ENCODE measurements at regions not wholly inside any gene's neighbourhood (a gene's known extent, or its start where the extent isn't known, plus 50 kb on each side); places are given as distances from the start of the nearest gene placed in this dataset.

DNA sequence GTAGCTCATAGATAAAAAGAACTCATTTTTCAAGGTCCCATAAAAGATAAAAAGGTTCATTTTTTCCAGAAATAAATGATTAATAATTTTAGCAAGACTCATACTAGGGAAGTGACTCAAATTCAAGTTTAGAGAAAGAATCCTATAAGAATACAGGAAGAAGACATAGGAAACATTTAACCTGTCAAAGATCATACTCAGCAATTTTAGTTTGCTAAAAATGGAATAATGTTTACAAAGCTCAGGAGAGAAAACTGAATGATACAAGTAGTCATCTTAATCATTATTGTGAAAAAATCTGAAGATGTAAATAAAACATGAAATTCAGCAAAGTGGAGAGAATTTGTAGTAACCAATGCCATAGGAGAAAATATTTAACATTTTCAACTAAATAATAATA, 926.6 kb downstream of the TBC1D32 start:
- no peak overlapping the region for H3K4me3 ChIP-seq (ENCODE audit: low read depth, low read length)
- ChIA-PET CTCF (no interaction called here), POLR2A (no interaction called here)
- H3K36me3 ChIP-seq (ENCODE audit: control insufficient read depth, insufficient read depth, low read length): no peaks in the 10 kb centered on the region
- DNase-seq (ENCODE audit: low read depth): no peak
- TF ChIP-seq, protein P1, sequence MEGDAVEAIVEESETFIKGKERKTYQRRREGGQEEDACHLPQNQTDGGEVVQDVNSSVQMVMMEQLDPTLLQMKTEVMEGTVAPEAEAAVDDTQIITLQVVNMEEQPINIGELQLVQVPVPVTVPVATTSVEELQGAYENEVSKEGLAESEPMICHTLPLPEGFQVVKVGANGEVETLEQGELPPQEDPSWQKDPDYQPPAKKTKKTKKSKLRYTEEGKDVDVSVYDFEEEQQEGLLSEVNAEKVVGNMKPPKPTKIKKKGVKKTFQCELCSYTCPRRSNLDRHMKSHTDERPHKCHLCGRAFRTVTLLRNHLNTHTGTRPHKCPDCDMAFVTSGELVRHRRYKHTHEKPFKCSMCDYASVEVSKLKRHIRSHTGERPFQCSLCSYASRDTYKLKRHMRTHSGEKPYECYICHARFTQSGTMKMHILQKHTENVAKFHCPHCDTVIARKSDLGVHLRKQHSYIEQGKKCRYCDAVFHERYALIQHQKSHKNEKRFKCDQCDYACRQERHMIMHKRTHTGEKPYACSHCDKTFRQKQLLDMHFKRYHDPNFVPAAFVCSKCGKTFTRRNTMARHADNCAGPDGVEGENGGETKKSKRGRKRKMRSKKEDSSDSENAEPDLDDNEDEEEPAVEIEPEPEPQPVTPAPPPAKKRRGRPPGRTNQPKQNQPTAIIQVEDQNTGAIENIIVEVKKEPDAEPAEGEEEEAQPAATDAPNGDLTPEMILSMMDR (IDR thresholded peaks at IDR 0.05; ENCODE audit: insufficient read depth, low read depth, low read length): no peak
- no peaks in the 10 kb centered on the region for H3K27me3 ChIP-seq (ENCODE audit: control insufficient read depth, insufficient read depth, low read length)

DNA sequence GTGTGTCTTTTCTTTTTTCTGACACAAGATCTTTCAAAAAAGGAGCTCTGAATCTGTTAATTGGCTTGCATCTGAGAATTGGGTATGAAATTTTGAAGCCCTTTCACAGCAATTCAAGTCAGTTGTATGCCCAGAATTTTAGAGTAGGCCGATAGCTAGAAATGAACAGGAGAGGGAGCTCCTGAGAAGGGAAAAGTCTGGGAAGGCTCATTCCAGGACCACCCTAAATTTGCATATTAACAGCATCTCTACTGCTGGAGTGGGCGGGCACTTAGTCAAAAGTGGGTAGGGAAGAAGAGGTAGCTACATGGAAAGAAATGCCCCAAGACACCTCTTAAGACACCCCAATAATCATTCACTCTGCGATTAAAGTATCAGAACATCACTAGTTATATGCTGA, 928.3 kb downstream of the TBC1D32 start:
- Histone ChIP-seq H3K4me3 (ENCODE audit: low read depth, low read length) (no peak overlapping the region), H3K36me3 (ENCODE audit: control insufficient read depth, insufficient read depth, low read length) (no peaks in the 10 kb centered on the region), H3K27me3 (ENCODE audit: control insufficient read depth, insufficient read depth, low read length) (no peaks in the 10 kb centered on the region)
- ChIA-PET CTCF (no interaction called here), POLR2A (no interaction called here)
- DNase-seq (ENCODE audit: low read depth): no peak
- TF ChIP-seq, protein P1 (IDR thresholded peaks at IDR 0.05; ENCODE audit: insufficient read depth, low read depth, low read length): no peak

DNA sequence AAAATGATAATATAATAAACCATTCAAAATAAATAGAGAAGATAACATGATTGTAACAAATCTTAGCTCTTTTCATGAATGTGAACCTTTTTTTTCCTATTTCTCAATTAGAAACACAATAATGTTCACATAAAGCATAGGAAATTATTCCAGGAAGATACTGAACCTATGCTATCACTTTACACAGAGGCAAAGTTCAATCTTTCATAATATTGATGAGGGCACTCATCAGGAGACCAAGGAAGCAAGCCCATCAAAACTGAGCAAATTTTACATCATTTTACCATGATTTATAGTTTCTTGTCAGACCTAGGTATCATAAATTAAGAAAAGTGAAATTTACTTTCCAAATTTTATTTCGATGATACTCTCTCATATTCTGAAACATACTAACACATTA, 938.5 kb downstream of the TBC1D32 start:
- DNase-seq (ENCODE audit: low read depth): no peak
- CTCF ChIA-PET: no interaction called here
- H3K4me3 ChIP-seq (ENCODE audit: low read depth, low read length): no peak overlapping the region
- POLR2A ChIA-PET: no interaction called here
- no peaks in the 10 kb centered on the region for H3K36me3 ChIP-seq (ENCODE audit: control insufficient read depth, insufficient read depth, low read length)
- no peaks in the 10 kb centered on the region for H3K27me3 ChIP-seq (ENCODE audit: control insufficient read depth, insufficient read depth, low read length)
- TF ChIP-seq, protein P1 (IDR thresholded peaks at IDR 0.05; ENCODE audit: insufficient read depth, low read depth, low read length): no peak

DNA sequence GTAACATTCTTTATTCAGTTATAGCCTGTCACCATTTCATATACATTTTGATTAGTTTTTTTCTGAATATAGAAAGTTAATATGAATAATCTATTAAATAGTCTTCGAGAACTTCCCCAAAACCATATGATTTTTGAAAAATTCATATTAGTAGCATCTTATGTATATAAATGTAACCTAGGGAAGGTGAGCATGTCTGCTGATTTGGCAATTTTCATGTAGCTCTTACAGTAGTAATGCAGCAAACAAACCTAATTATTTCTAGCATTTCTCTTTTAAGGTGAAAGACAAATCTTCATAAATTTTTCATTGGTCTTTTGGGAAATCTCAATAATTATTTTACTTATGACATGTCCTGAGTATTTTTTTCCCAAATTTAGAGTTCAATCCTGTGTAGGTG, 939.0 kb downstream of the TBC1D32 start:
- POLR2A ChIA-PET: no interaction called here
- Histone ChIP-seq H3K36me3 (ENCODE audit: control insufficient read depth, insufficient read depth, low read length) (no peaks in the 10 kb centered on the region), H3K27me3 (ENCODE audit: control insufficient read depth, insufficient read depth, low read length) (no peaks in the 10 kb centered on the region), H3K4me3 (ENCODE audit: low read depth, low read length) (no peak overlapping the region)
- TF ChIP-seq, protein P1 (IDR thresholded peaks at IDR 0.05; ENCODE audit: insufficient read depth, low read depth, low read length): no peak
- CTCF ChIA-PET: no interaction called here
- DNase-seq (ENCODE audit: low read depth): no peak

DNA sequence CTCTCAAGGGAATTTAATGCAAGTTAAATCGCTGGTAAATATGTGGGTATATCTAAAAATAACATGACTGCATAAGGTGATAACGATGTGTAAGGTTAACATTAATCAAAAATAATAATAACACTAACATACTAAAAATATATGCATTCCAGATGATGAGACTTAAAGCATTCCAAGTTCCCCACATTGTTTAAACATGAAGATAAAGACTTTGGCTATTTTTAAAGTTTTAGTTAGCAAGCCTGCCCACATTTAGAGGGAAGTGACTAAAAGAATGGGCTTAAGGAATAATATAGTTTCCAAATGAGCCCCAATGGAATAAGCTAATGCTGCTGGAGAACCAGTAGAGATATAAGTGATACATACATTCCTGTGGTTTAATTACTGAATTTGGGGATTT, 941.3 kb downstream of the TBC1D32 start:
- CTCF ChIA-PET: no interaction called here
- DNase-seq (ENCODE audit: low read depth): no peak

More for the DNA sequence above, 941.3 kb downstream of the TBC1D32 start:
- TF ChIP-seq, protein P1 (IDR thresholded peaks at IDR 0.05; ENCODE audit: insufficient read depth, low read depth, low read length): no peak
- Histone ChIP-seq H3K4me3 (ENCODE audit: low read depth, low read length) (no peak overlapping the region), H3K27me3 (ENCODE audit: control insufficient read depth, insufficient read depth, low read length) (no peaks in the 10 kb centered on the region), H3K36me3 (ENCODE audit: control insufficient read depth, insufficient read depth, low read length) (no peaks in the 10 kb centered on the region)
- POLR2A ChIA-PET: no interaction called here
